GM12878 (cell line): ENCODE measurements at regions not wholly inside any gene's neighbourhood (a gene's known extent, or its start where the extent isn't known, plus 50 kb on each side); places are given as distances from the start of the nearest gene placed in this dataset.

Source experiments
- ATAC-seq: fragments of 200-7000 bp; cut with Tn5 transposase; 3 replicates; pipeline ENCODE4 v1.9.1; 2020; ENCODE audit warnings: mild to moderate bottlenecking, moderate library complexity
- BruUV-seq: library from RNA; stranded (reverse); fragments of 400-500 nt; replicated peaks from 2 replicates; lab custom pipeline; 2021; lab: Mats Ljungman, UMichigan
- CTCF ChIA-PET: fragments of 300-600 bp; sonication (Branson Sonifier 250); formaldehyde crosslinking; extraction: SDS; loops from one replicate; lab custom pipeline; 2021; ENCODE audit warnings: inconsistent platforms; lab: Yijun Ruan, JAX
- POLR2A ChIA-PET: fragments of 350-600 bp; formaldehyde crosslinking; extraction: SDS; loops from one replicate; lab custom pipeline; 2021; ENCODE audit warnings: inconsistent platforms; lab: Charles Lee
- RAD21 ChIA-PET: fragments of 300-600 bp; sonication (Branson Sonifier 250); formaldehyde crosslinking; loops from one replicate; lab custom pipeline; 2023; ENCODE audit warnings: antibody characterized with exemption; ENCODE audit not compliant: unreplicated experiment; lab: Charles Lee
- SMC1A ChIA-PET: fragments of 300-600 bp; sonication (Branson Sonifier 250); formaldehyde crosslinking; loops from one replicate; lab custom pipeline; 2023; ENCODE audit not compliant: unreplicated experiment, uncharacterized antibody; lab: Charles Lee
- DNase-seq: peaks from one replicate; pipeline ENCODE4 v3.0.0-alpha.2; 2011; ENCODE audit warnings: low read depth, low spot score
- FAIRE-seq: peaks from 3 replicates; lab custom pipeline; 2011; peaks lifted over from hg19 to GRCh38; lab: Jason Lieb, UNC
- H2AFZ ChIP-seq: 2 replicates; pipeline ENCODE4 v1.6.0; 2011; ENCODE audit warnings: low read depth, low read length, control low read depth; ENCODE audit not compliant: control insufficient read depth
- H3K27ac ChIP-seq: 2 replicates; pipeline ENCODE4 v1.5.1; 2011; ENCODE audit warnings: control low read depth; ENCODE audit not compliant: control insufficient read depth, insufficient read depth
- H3K27me3 ChIP-seq, 2 experiments: replicated peaks in 1 of 2; 2 replicates each; pipeline versions ENCODE4 v1.6.0 to v1.6.1; 2011; ENCODE audit warnings: low read length in 1 of 2; ENCODE audit not compliant: control insufficient read depth in 2 of 2, insufficient read depth in 2 of 2
- H3K36me3 ChIP-seq, 2 experiments: 2 replicates each; pipeline ENCODE4 v1.5.1; 2011; ENCODE audit warnings: low read length in 1 of 2; ENCODE audit not compliant: control insufficient read depth in 2 of 2, insufficient read depth in 2 of 2
- H3K4me1 ChIP-seq: 2 replicates; pipeline ENCODE4 v1.6.1; 2011; ENCODE audit warnings: mild to moderate bottlenecking, low read length, moderate library complexity, mixed read lengths; ENCODE audit not compliant: control insufficient read depth, insufficient read depth
- H3K4me2 ChIP-seq: 2 replicates; pipeline ENCODE4 v1.6.0; 2011; ENCODE audit warnings: control low read depth; ENCODE audit not compliant: control insufficient read depth, insufficient read depth
- H3K4me3 ChIP-seq: fragments of 200-600 bp; sonication (generic); 2 replicates; pipeline ENCODE4 v1.5.1; 2016
- H3K79me2 ChIP-seq: 2 replicates; pipeline ENCODE4 v1.6.0; 2011; ENCODE audit warnings: low read length; ENCODE audit not compliant: control insufficient read depth, insufficient read depth
- H3K9ac ChIP-seq: 2 replicates; pipeline ENCODE4 v1.8.0; 2011; ENCODE audit warnings: low read length, control low read depth, mixed read lengths; ENCODE audit not compliant: control insufficient read depth, insufficient read depth
- H3K9me3 ChIP-seq: replicated peaks from 3 replicates; pipeline ENCODE4 v1.5.1; 2011; ENCODE audit warnings: mild to moderate bottlenecking, low read length; ENCODE audit not compliant: control insufficient read depth, insufficient read depth
- H4K20me1 ChIP-seq: 2 replicates; pipeline ENCODE4 v1.6.0; 2011; ENCODE audit not compliant: control insufficient read depth, insufficient read depth
- BHLHE40 ChIP-seq, 2 experiments: fragments of 450-650 bp in 1 of 2; IDR thresholded peaks; 2 replicates each; pipeline ENCODE4 v1.6.1; 2011 to 2017; ENCODE audit warnings: low read depth in 2 of 2, borderline replicate concordance in 1 of 2, improper control_type of control experiment in 1 of 2, low read length in 1 of 2, mild to moderate bottlenecking in 1 of 2
- BRCA1 ChIP-seq: IDR thresholded peaks from 2 replicates; pipeline ENCODE4 v1.6.1; 2011; ENCODE audit warnings: low read depth, low read length, improper control_type of control experiment
- FOXM1 ChIP-seq: IDR thresholded peaks from 2 replicates; pipeline ENCODE4 v1.6.1; 2012; ENCODE audit warnings: low read depth, mild to moderate bottlenecking, inconsistent platforms, low read length, moderate library complexity
- IRF3 ChIP-seq: fragments of 450-650 bp; IDR thresholded peaks from 2 replicates; pipeline ENCODE4 v1.6.1; 2014; ENCODE audit warnings: mild to moderate bottlenecking
- JUND ChIP-seq: IDR thresholded peaks from 2 replicates; pipeline ENCODE4 v1.6.1; 2012; ENCODE audit warnings: low read depth, mild to moderate bottlenecking, low read length, improper control_type of control experiment, moderate library complexity
- KLF5 ChIP-seq: fragments of 450-650 bp; IDR thresholded peaks from 2 replicates; pipeline ENCODE4 v1.6.1; 2014; ENCODE audit warnings: mild to moderate bottlenecking; ENCODE audit not compliant: partially characterized antibody
- MTA2 ChIP-seq: fragments of 450-650 bp; IDR thresholded peaks from 2 replicates; pipeline ENCODE4 v1.6.1; 2016; ENCODE audit warnings: low read depth, mild to moderate bottlenecking, moderate library complexity
- NFIC ChIP-seq: IDR thresholded peaks from 2 replicates; pipeline ENCODE4 v1.6.1; 2012; ENCODE audit warnings: low read depth, mild to moderate bottlenecking, inconsistent platforms, low read length, moderate library complexity
- PBX3 ChIP-seq: IDR thresholded peaks from 2 replicates; pipeline ENCODE4 v1.6.1; 2011; ENCODE audit warnings: mild to moderate bottlenecking, low read depth, low read length, moderate library complexity; ENCODE audit not compliant: insufficient replicate concordance
- POLR2AphosphoS5 ChIP-seq: IDR thresholded peaks from 2 replicates; pipeline ENCODE4 v1.6.1; 2011; ENCODE audit warnings: mild to moderate bottlenecking, low read length, inconsistent platforms
- RBBP5 ChIP-seq: fragments of 200-600 bp; sonication (generic); conservative IDR thresholded peaks from 2 replicates; pipeline ENCODE4 v1.6.1; 2016
- RELB ChIP-seq: fragments of 450-650 bp; IDR thresholded peaks from 2 replicates; pipeline ENCODE4 v1.6.1; 2017; ENCODE audit warnings: low read depth, mild to moderate bottlenecking, moderate library complexity
- SIX5 ChIP-seq: IDR thresholded peaks from 2 replicates; pipeline ENCODE4 v1.6.1; 2011; ENCODE audit warnings: mild to moderate bottlenecking, low read depth, low read length, moderate library complexity; ENCODE audit not compliant: severe bottlenecking
- SMARCA5 ChIP-seq: fragments of 450-650 bp; IDR thresholded peaks from 2 replicates; pipeline ENCODE4 v1.6.1; 2017; ENCODE audit warnings: mild to moderate bottlenecking
- SPI1 ChIP-seq: IDR thresholded peaks from 2 replicates; pipeline ENCODE4 v1.6.1; 2011; ENCODE audit warnings: low read depth, mild to moderate bottlenecking, low read length, moderate library complexity, borderline replicate concordance; ENCODE audit not compliant: insufficient read depth
- SUZ12 ChIP-seq: fragments of 200-600 bp; sonication (generic); IDR thresholded peaks from one replicate; pipeline ENCODE4 v1.6.1; 2018; ENCODE audit warnings: antibody characterized with exemption, mild to moderate bottlenecking; ENCODE audit not compliant: unreplicated experiment
- TAF1 ChIP-seq: IDR thresholded peaks from 2 replicates; pipeline ENCODE4 v1.6.1; 2011; ENCODE audit warnings: mild to moderate bottlenecking, low read depth, low read length, borderline replicate concordance
- ZBTB11 ChIP-seq: fragments of 450-650 bp; formaldehyde crosslinking; IDR thresholded peaks from 2 replicates; pipeline ENCODE4 v1.5.0; 2022; ENCODE audit warnings: mild to moderate bottlenecking, missing genetic modification characterization
- WGBS: methylation state at CpG from one replicate; pipeline ENCODE4 v1.1.6; 2016; ENCODE audit warnings: low lambda C conversion rate; ENCODE audit not compliant: insufficient replicate concordance, insufficient coverage; ENCODE audit errors: missing lambda C conversion rate; 5-methylcytosine and 5-hydroxymethylcytosine counted together
- in situ Hi-C: fragments of 300-500 bp; cut with MboI; formaldehyde crosslinking; loops from 9 replicates; pipeline ENCODE4 v1.14.3; 2018; ENCODE audit warnings: mixed read lengths
- intact Hi-C: fragments of 100-400 bp; cut with micrococcal nuclease; formaldehyde crosslinking; loops from one replicate; pipeline ENCODE4 v1.14.2; 2022; ENCODE audit not compliant: unreplicated experiment

- CTCF ChIA-PET = no interaction called here
- Histone ChIP-seq H2AFZ (no peak overlapping the region), H3K4me2 (no peak overlapping the region), H3K9ac (no peak overlapping the region), H4K20me1 (no peaks in the 10 kb centered on the region), H3K27ac (no peak overlapping the region), H3K4me3 (no peak overlapping the region), H3K9me3 (no peaks in the 10 kb centered on the region), H3K4me1 (no peaks in the 10 kb centered on the region), H3K79me2 (no peaks in the 10 kb centered on the region), H3K27me3 (no peaks in the 10 kb centered on the region), H3K36me3 (no peaks in the 10 kb centered on the region)
- FAIRE-seq = no peak
- DNase-seq = no peak
- no peak for ATAC-seq
- SMC1A ChIA-PET = no interaction called here
- POLR2A ChIA-PET = no interaction called here
- RAD21 ChIA-PET = no interaction called here
- in situ Hi-C loops (no loop called here), intact Hi-C loops (no loop called here)
- BruUV-seq = no TSS peak
- 16% methylated on average over 8 of the region's 9 CpGs for WGBS
- no peak for TF ChIP-seq MTA2
- no peak for TF ChIP-seq RBBP5
- TF ChIP-seq ZBTB11 (CRISPR knock-in tag) = no peak
- TF ChIP-seq POLR2AphosphoS5 = no peak
- no peak for TF ChIP-seq TAF1
- TF ChIP-seq KLF5 = no peak
- TF ChIP-seq SUZ12 = no peak
- no peak for TF ChIP-seq SMARCA5
- TF ChIP-seq RELB = no peak
- TF ChIP-seq PBX3 = no peak
- no peak for TF ChIP-seq NFIC
- TF ChIP-seq JUND = no peak
- no peak for TF ChIP-seq FOXM1
- no peak for TF ChIP-seq SPI1
- no peak for TF ChIP-seq BHLHE40 (IDR thresholded peaks at IDR 0.05; ENCODE audit: borderline replicate concordance in 1 of 2, low read depth in 2 of 2, low read length in 1 of 2)
- no peak for TF ChIP-seq BRCA1
- no peak for TF ChIP-seq SIX5
- no peak for TF ChIP-seq IRF3
These were observed 110.2 kb upstream of the COL5A1 start for GRCh38 chr9:134531220-134531970.
